RWPE2 (cell line): ENCODE measurements at regions not wholly inside any gene's neighbourhood (a gene's known extent, or its start where the extent isn't known, plus 50 kb on each side); places are given as distances from the start of the nearest gene placed in this dataset.

Source experiments
- ATAC-seq: fragments of 200-7000 bp; cut with Tn5 transposase; 3 replicates; pipeline ENCODE4 v1.9.1; 2021; ENCODE audit warnings: low read depth
- DNase-seq: peaks from one replicate; pipeline ENCODE4 v3.0.0-alpha.2; 2020; ENCODE audit warnings: low spot score
- H3K27ac ChIP-seq: fragments of 450-650 bp; 2 replicates; pipeline ENCODE4 v1.5.1; 2017; ENCODE audit warnings: mild to moderate bottlenecking; ENCODE audit not compliant: poor library complexity, severe bottlenecking
- H3K27me3 ChIP-seq: fragments of 250-450 bp; sonication (Bioruptor Pico); 2 replicates; pipeline ENCODE4 v1.5.1; 2021; ENCODE audit warnings: mild to moderate bottlenecking, moderate library complexity; ENCODE audit not compliant: insufficient read depth, poor library complexity, severe bottlenecking
- H3K36me3 ChIP-seq: fragments of 250-450 bp; sonication (Bioruptor Pico); 2 replicates; pipeline ENCODE4 v1.5.1; 2020; ENCODE audit warnings: low read depth, mild to moderate bottlenecking, moderate library complexity
- H3K4me1 ChIP-seq: fragments of 250-450 bp; sonication (Bioruptor Pico); 2 replicates; pipeline ENCODE4 v1.5.1; 2021; ENCODE audit warnings: mild to moderate bottlenecking, moderate library complexity; ENCODE audit not compliant: insufficient read depth, poor library complexity, severe bottlenecking
- H3K4me3 ChIP-seq: fragments of 250-450 bp; sonication (Bioruptor Pico); 2 replicates; pipeline ENCODE4 v1.5.1; 2021; ENCODE audit warnings: mild to moderate bottlenecking, moderate library complexity; ENCODE audit not compliant: severe bottlenecking
- H3K9me3 ChIP-seq: fragments of 250-450 bp; sonication (Bioruptor Pico); 2 replicates; pipeline ENCODE4 v1.5.1; 2021; ENCODE audit warnings: mild to moderate bottlenecking, moderate library complexity; ENCODE audit not compliant: severe bottlenecking
- TF ChIP-seq, protein P1 (sequence below): fragments of 450-650 bp; IDR thresholded peaks from one replicate; pipeline ENCODE4 v1.5.1; 2017; ENCODE audit warnings: mild to moderate bottlenecking, moderate library complexity; ENCODE audit not compliant: poor library complexity, severe bottlenecking

DNA sequence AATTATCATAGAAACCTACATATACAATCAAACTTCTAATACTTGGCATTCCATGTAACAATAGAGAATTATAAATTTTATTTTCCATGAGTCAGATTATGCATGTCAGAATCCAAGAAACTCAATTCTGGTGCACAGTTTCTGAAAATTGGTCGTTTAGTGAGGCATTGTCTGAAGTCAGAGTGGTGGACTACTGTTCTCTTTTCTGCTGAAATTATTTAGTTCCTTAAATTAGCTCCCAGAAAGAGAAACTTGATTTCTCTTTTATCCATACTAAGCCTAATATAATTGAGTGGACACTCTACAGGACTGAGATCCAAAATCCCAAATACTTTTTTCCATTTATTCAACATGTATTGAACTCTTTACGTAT is 265.5 kb downstream of the ALDH8A1 start:
- Histone ChIP-seq H3K27me3 (no peaks in the 10 kb centered on the region), H3K36me3 (no peaks in the 10 kb centered on the region), H3K4me1 (peaks cover 24% of the 10 kb centered on the region), H3K4me3 (no peak overlapping the region), H3K27ac (peak overlapping the region; percentile 48), H3K9me3 (no peaks in the 10 kb centered on the region)
- TF ChIP-seq, protein P1, sequence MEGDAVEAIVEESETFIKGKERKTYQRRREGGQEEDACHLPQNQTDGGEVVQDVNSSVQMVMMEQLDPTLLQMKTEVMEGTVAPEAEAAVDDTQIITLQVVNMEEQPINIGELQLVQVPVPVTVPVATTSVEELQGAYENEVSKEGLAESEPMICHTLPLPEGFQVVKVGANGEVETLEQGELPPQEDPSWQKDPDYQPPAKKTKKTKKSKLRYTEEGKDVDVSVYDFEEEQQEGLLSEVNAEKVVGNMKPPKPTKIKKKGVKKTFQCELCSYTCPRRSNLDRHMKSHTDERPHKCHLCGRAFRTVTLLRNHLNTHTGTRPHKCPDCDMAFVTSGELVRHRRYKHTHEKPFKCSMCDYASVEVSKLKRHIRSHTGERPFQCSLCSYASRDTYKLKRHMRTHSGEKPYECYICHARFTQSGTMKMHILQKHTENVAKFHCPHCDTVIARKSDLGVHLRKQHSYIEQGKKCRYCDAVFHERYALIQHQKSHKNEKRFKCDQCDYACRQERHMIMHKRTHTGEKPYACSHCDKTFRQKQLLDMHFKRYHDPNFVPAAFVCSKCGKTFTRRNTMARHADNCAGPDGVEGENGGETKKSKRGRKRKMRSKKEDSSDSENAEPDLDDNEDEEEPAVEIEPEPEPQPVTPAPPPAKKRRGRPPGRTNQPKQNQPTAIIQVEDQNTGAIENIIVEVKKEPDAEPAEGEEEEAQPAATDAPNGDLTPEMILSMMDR, result no peak
- no peak for ATAC-seq
- DNase-seq, result no peak

DNA sequence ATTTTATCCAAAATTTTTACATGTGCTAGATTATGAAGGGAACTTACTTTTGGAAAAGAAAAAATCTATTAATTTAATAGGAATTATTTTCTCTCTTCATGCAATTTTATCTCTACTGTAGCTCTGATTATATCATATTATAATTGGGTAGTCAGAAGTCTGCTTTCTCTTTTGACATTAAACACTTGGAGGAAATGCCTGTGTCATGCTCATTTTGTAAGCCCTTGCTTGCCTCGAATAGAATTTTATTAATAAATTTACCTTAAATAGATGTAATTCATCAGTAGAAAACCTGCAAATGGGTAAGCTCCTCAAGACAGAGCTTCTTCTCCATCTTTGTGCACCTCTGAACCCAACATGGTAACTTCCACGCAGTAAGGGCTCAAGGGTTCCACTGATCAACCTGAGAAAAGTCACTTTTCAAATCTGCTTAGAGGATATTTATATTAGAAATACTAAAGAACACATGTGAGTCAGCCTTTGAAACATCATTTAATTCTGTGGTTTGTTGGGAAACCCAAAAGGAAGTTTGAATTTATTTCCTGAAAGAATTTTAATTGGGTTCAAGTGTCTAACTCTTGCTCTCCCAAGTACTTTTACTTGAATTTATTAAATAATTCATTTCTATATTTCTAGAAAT is 266.0 kb downstream of the ALDH8A1 start:
- ATAC-seq (peak; percentile 50; the same call in 2 of the 3 replicates), DNase-seq (no peak)
- H3K4me3 ChIP-seq, result no peak overlapping the region
- peaks cover 24% of the 10 kb centered on the region for H3K4me1 ChIP-seq
- TF ChIP-seq, protein P1, result no peak
- no peaks in the 10 kb centered on the region for H3K27me3 ChIP-seq
- H3K36me3 ChIP-seq, result no peaks in the 10 kb centered on the region
- H3K9me3 ChIP-seq, result no peaks in the 10 kb centered on the region
- H3K27ac ChIP-seq, result peak overlapping the region; percentile 48

DNA sequence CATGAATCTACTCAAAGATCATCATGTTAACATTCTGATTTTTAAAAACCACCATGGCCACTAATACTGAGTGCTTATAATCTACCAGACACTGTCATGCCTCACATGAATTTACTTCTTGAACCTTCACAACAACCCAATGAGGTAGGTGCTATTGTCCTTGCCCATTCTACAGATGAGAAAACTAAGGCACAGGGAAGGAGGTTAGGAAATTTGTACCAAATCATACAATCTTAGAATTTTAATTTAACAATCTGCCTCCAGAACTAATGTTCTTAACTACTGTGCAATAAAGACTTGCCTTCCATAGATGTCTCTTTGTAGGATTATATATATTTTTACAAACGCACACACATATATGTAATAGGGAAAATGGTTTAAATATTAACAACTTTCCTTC is 269.5 kb downstream of the ALDH8A1 start:
- no peak for DNase-seq
- H3K27ac ChIP-seq, result no peak overlapping the region
- no peaks in the 10 kb centered on the region for H3K36me3 ChIP-seq
- ATAC-seq, result no peak
- H3K4me3 ChIP-seq, result no peak overlapping the region
- peaks cover 20% of the 10 kb centered on the region for H3K4me1 ChIP-seq
- H3K9me3 ChIP-seq, result no peaks in the 10 kb centered on the region
- H3K27me3 ChIP-seq, result no peaks in the 10 kb centered on the region
- TF ChIP-seq, protein P1, result no peak

DNA sequence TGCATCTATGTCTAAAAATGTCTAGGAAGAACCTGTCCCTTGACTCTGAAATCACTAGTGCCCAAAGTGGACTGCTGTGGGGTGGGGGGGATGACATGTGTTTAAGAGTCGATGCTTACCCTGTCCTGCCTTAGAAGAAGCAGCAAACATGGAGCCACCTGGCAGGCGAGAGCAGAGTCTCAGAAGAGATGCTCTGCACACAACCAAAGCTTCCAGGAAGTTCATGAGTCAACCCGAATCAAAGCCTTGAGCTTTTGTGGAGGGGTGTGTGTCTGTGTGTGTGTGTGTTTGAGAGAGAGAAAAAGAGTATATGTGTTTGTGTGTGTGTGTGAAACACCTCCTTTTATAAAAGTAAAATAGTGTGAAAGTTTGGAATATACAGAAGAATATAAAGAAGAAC is 269.9 kb downstream of the ALDH8A1 start:
- ATAC-seq (no peak), DNase-seq (no peak)
- H3K4me1 ChIP-seq, result peaks cover 19% of the 10 kb centered on the region
- H3K4me3 ChIP-seq, result no peak overlapping the region
- no peaks in the 10 kb centered on the region for H3K36me3 ChIP-seq
- H3K27ac ChIP-seq, result no peak overlapping the region
- TF ChIP-seq, protein P1, result no peak
- H3K27me3 ChIP-seq, result no peaks in the 10 kb centered on the region
- H3K9me3 ChIP-seq, result no peaks in the 10 kb centered on the region

DNA sequence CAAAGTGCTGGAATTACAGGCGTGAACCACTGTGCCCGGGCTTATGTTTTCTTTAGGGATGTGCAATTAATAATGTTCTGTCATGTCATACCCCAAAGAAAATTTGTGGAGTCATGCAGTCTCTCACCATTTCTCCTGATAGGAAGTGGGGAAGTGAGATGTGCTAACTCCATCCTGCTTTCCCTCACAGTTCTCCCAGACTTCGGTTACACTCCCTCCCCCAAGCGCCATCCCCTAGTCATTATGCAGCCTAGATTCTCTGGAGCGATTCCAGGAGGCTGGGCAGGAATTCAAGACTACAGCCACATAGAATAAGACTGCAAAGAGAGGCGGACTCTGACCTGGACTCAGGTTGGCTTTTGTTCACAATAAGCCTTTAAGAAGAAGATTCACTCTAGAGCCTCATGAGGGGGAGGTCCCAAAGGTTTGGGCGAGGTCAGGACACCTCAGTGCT is 271.4 kb downstream of the ALDH8A1 start:
- no peaks in the 10 kb centered on the region for H3K36me3 ChIP-seq
- no peak overlapping the region for H3K27ac ChIP-seq
- no peak for DNase-seq
- H3K9me3 ChIP-seq, result no peaks in the 10 kb centered on the region
- no peak for ATAC-seq
- H3K27me3 ChIP-seq, result no peaks in the 10 kb centered on the region
- H3K4me1 ChIP-seq, result peaks cover 14% of the 10 kb centered on the region
- no peak overlapping the region for H3K4me3 ChIP-seq
- TF ChIP-seq, protein P1, result no peak
